Sigmoid colon (tissue), 6 donors: ENCODE measurements at regions not wholly inside any gene's neighbourhood (a gene's known extent, or its start where the extent isn't known, plus 50 kb on each side); places are given as distances from the start of the nearest gene placed in this dataset.

Experiments used
- DNase-seq: peaks from one replicate; pipeline ENCODE4 v3.0.0-alpha.2; 2019
- H3K27ac ChIP-seq, 4 donors: fragments of 200-600 bp; sonication (generic); one replicate each; pipeline ENCODE4 v1.5.1; 2016 to 2019; ENCODE audit warnings: mild to moderate bottlenecking in 1 of 4
- H3K27me3 ChIP-seq, 3 donors: fragments of 200-600 bp; sonication (generic); one replicate each; pipeline ENCODE4 v1.5.1; 2019; ENCODE audit warnings: mild to moderate bottlenecking in 1 of 3
- H3K36me3 ChIP-seq, 4 donors: fragments of 200-600 bp; sonication (generic); one replicate each; pipeline ENCODE4 v1.5.1; 2016 to 2019
- H3K4me1 ChIP-seq, 4 donors: fragments of 200-600 bp; sonication (generic); one replicate each; pipeline ENCODE4 v1.5.1; 2017 to 2019
- H3K4me3 ChIP-seq, 4 donors: fragments of 200-600 bp; sonication (generic); one replicate each; pipeline ENCODE4 v1.5.1; 2017 to 2019; ENCODE audit warnings: mild to moderate bottlenecking in 2 of 4, moderate library complexity in 1 of 4
- H3K9me3 ChIP-seq, 4 donors: fragments of 200-600 bp in 3 of 4; sonication (generic) in 3 of 4; one replicate each; pipeline versions ENCODE4 v1.5.1 to v1.6.1; 2013 to 2019
- EP300 ChIP-seq, 4 donors: sonication (generic); formaldehyde crosslinking; IDR thresholded peaks; one replicate each; pipeline ENCODE4 v1.6.1; 2017; ENCODE audit warnings: antibody characterized with exemption in 4 of 4
- POLR2A ChIP-seq, 2 donors: fragments of 450-650 bp; IDR thresholded peaks; one replicate each; pipeline ENCODE4 v1.6.1; 2016; ENCODE audit warnings: antibody characterized with exemption in 2 of 2, mild to moderate bottlenecking in 2 of 2, moderate library complexity in 2 of 2
- POLR2AphosphoS5 ChIP-seq, 4 donors: sonication (generic); formaldehyde crosslinking; IDR thresholded peaks; one replicate each; pipeline ENCODE4 v1.6.1; 2017; ENCODE audit warnings: antibody characterized with exemption in 4 of 4
- WGBS, 2 donors: extraction: QIAGEN DNeasy Blood & Tissue Kit; methylation state at CpG; one replicate each; pipeline ENCODE4 v1.1.7; 2013; 5-methylcytosine and 5-hydroxymethylcytosine counted together
- intact Hi-C: fragments of 100-400 bp; cut with DNase I; formaldehyde crosslinking; loops from one replicate; pipeline ENCODE4 v1.15.1; 2023
- TF ChIP-seq, protein P1 (sequence below), 4 experiments: fragments of 450-650 bp in 3 of 4; fragments of 200-600 bp in 1 of 4; IDR thresholded peaks; one replicate each; pipeline ENCODE4 v1.5.1; 2016 to 2019; ENCODE audit warnings: antibody characterized with exemption in 4 of 4, mild to moderate bottlenecking in 3 of 4, moderate library complexity in 2 of 4
- donor health status: healthy with polysubstance abuse.
- donor health status: healthy.

- Histone ChIP-seq H3K4me3 (no peak overlapping the region), H3K27me3 (no peaks in the 10 kb centered on the region), H3K4me1 (no peaks in the 10 kb centered on the region), H3K36me3 (no peaks in the 10 kb centered on the region), H3K9me3 (peaks cover 0 to 8% (median 0%) of the 10 kb centered on the region in 4 donors), H3K27ac (no peak overlapping the region)
- DNase-seq = no peak
- intact Hi-C loops = no loop called here
- TF ChIP-seq POLR2A (IDR thresholded peaks at IDR 0.05) (no peak), POLR2AphosphoS5 (IDR thresholded peaks at IDR 0.05) (no peak), EP300 (IDR thresholded peaks at IDR 0.05) (no peak)
- TF ChIP-seq, protein P1, sequence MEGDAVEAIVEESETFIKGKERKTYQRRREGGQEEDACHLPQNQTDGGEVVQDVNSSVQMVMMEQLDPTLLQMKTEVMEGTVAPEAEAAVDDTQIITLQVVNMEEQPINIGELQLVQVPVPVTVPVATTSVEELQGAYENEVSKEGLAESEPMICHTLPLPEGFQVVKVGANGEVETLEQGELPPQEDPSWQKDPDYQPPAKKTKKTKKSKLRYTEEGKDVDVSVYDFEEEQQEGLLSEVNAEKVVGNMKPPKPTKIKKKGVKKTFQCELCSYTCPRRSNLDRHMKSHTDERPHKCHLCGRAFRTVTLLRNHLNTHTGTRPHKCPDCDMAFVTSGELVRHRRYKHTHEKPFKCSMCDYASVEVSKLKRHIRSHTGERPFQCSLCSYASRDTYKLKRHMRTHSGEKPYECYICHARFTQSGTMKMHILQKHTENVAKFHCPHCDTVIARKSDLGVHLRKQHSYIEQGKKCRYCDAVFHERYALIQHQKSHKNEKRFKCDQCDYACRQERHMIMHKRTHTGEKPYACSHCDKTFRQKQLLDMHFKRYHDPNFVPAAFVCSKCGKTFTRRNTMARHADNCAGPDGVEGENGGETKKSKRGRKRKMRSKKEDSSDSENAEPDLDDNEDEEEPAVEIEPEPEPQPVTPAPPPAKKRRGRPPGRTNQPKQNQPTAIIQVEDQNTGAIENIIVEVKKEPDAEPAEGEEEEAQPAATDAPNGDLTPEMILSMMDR (IDR thresholded peaks at IDR 0.05) = no peak
- 85 to 93% methylated on average over 11 of the region's 11 CpGs for whole genome bisulfite sequencing, 2 donors
These were observed 351.0 kb upstream of the PCDH20 start for GRCh38 chr13:61766667-61767058.

DNA sequence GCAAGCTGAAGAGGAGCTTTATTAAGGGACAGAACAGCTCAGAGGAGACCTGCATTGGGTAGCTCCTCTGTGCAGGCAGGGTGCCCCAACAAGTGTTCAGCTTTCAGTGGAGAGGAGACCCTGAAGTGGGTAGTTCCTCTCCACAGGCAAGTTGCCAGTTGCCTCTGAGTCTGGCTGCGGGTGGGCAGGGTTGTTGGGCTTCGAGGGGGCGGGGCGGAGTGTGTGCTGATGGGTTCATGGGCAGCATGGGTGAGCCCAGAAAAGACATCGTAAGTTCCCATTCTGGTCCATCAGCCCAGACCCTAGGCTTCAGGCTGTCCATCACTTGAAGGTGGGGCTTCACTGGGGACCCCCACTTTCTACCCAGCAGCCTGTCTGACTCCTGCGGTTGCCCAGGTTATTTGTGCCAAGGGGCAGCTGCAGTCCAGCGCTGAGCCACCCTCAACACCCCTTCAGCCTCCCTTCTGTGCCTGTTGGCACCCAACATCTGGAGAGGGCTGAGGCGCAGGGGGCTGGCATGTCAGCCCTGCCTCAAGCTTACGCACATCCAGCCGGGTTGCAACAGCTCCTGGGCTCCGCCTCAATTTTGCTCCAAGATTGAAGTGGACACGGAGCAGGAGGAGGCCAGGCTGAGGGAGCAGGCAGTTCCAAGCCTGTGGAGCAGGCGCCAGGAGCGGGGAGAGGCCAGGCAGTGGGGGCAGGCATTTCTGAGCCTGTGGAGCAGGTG is 350.5 kb upstream of the PCDH20 start:
- 88 to 91% methylated on average over 14 of the region's 14 CpGs for WGBS, 2 donors
- no peaks in the 10 kb centered on the region for H3K36me3 ChIP-seq
- peaks cover 0 to 8% (median 0%) of the 10 kb centered on the region in 4 donors for H3K9me3 ChIP-seq
- H3K27me3 ChIP-seq = no peaks in the 10 kb centered on the region
- no peak for TF ChIP-seq POLR2A (IDR thresholded peaks at IDR 0.05)
- no peak for TF ChIP-seq POLR2AphosphoS5 (IDR thresholded peaks at IDR 0.05)
- no peak for TF ChIP-seq EP300 (IDR thresholded peaks at IDR 0.05)
- TF ChIP-seq, protein P1 (IDR thresholded peaks at IDR 0.05) = no peak
- H3K4me1 ChIP-seq = no peaks in the 10 kb centered on the region
- intact Hi-C loops = no loop called here
- no peak overlapping the region for H3K4me3 ChIP-seq
- no peak overlapping the region for H3K27ac ChIP-seq
- DNase-seq = no peak

- intact Hi-C loops = no loop called here
- no peak for DNase-seq
- WGBS, 2 donors = 91 to 92% methylated on average over 16 of the region's 16 CpGs
- no peak overlapping the region for H3K27ac ChIP-seq
- TF ChIP-seq, protein P1 (IDR thresholded peaks at IDR 0.05) = no peak
- TF ChIP-seq POLR2A (IDR thresholded peaks at IDR 0.05) (no peak), POLR2AphosphoS5 (IDR thresholded peaks at IDR 0.05) (no peak), EP300 (IDR thresholded peaks at IDR 0.05) (no peak)
- peaks cover 0 to 8% (median 0%) of the 10 kb centered on the region in 4 donors for H3K9me3 ChIP-seq
- no peaks in the 10 kb centered on the region for H3K36me3 ChIP-seq
- no peaks in the 10 kb centered on the region for H3K27me3 ChIP-seq
- no peak overlapping the region for H3K4me3 ChIP-seq
- no peaks in the 10 kb centered on the region for H3K4me1 ChIP-seq
These were observed 349.6 kb upstream of the PCDH20 start for GRCh38 chr13:61765181-61765742.

GRCh38 chr13:61761690-61762089 is 346.0 kb upstream of the PCDH20 start:
- H3K4me3 ChIP-seq = no peak overlapping the region
- no peak overlapping the region for H3K27ac ChIP-seq
- no peaks in the 10 kb centered on the region for H3K36me3 ChIP-seq
- peaks cover 0 to 8% (median 0%) of the 10 kb centered on the region in 4 donors for H3K9me3 ChIP-seq
- TF ChIP-seq, protein P1 (IDR thresholded peaks at IDR 0.05) = no peak
- TF ChIP-seq POLR2AphosphoS5 (IDR thresholded peaks at IDR 0.05) = no peak
- no peak for TF ChIP-seq POLR2A (IDR thresholded peaks at IDR 0.05)
- TF ChIP-seq EP300 (IDR thresholded peaks at IDR 0.05) = no peak
- 67 to 80% methylated on average over 1 of the region's 1 CpG for WGBS, 2 donors
- intact Hi-C loops = no loop called here
- DNase-seq = no peak
- no peaks in the 10 kb centered on the region for H3K4me1 ChIP-seq
- no peaks in the 10 kb centered on the region for H3K27me3 ChIP-seq
